ENCODE measurements at regions not wholly inside any gene's neighbourhood (a gene's known extent, or its start where the extent isn't known, plus 50 kb on each side); places are given as distances from the start of the nearest gene placed in this dataset.

GRCh38 chr7:85688712-85689111 is 501.9 kb upstream of the SEMA3D start:
- Mint-ChIP-seq H3K36me3 (ENCODE audit: insufficient read depth, unreplicated experiment) (no peaks in the 10 kb centered on the region), H3K9me3 (ENCODE audit: unreplicated experiment) (peaks cover 10% of the 10 kb centered on the region), H3K27me3 (ENCODE audit: insufficient read depth, unreplicated experiment) (no peaks in the 10 kb centered on the region), H3K27ac (ENCODE audit: low read depth, unreplicated experiment) (no peak overlapping the region), H3K4me1 (ENCODE audit: insufficient read depth, unreplicated experiment) (peaks cover 15% of the 10 kb centered on the region), H3K4me3 (ENCODE audit: unreplicated experiment) (no peak overlapping the region)
- intact Hi-C loops (cut with micrococcal nuclease), result no loop called here
- no peak for DNase-seq (ENCODE audit: unreplicated experiment)
- no peak for TF ChIP-seq CTCF (IDR thresholded peaks at IDR 0.05; ENCODE audit: unreplicated experiment)
- ChIA-PET POLR2A (interaction anchor here (0.6 kb wide), 1 partner anchor 651 kb away, joined by 3 read pairs; no protein-coding TSS in a partner anchor), CTCF (no interaction called here)
- BruUV-seq (replicated peaks), result no TSS peak

GRCh38 chr7:85686401-85687181 is 499.7 kb upstream of the SEMA3D start:
- H3K27me3 Mint-ChIP-seq (ENCODE audit: insufficient read depth, unreplicated experiment), result no peaks in the 10 kb centered on the region
- H3K4me3 Mint-ChIP-seq (ENCODE audit: unreplicated experiment), result no peak overlapping the region
- intact Hi-C loops (cut with micrococcal nuclease), result no loop called here
- peaks cover 10% of the 10 kb centered on the region for H3K4me1 Mint-ChIP-seq (ENCODE audit: insufficient read depth, unreplicated experiment)
- no TSS peak for BruUV-seq (replicated peaks)
- no peak overlapping the region for H3K27ac Mint-ChIP-seq (ENCODE audit: low read depth, unreplicated experiment)
- ChIA-PET CTCF (interaction anchor here (0.6 to 1.3 kb wide), 3 partner anchors 9 to 143 kb away, joined by 3 to 5 read pairs (median 4); no protein-coding TSS in a partner anchor), POLR2A (interaction anchor here (0.7 kb wide), 1 partner anchor 69 kb away, joined by 3 read pairs; no protein-coding TSS in a partner anchor)
- no peak for DNase-seq (ENCODE audit: unreplicated experiment)
- H3K36me3 Mint-ChIP-seq (ENCODE audit: insufficient read depth, unreplicated experiment), result no peaks in the 10 kb centered on the region
- TF ChIP-seq CTCF (IDR thresholded peaks at IDR 0.05; ENCODE audit: unreplicated experiment), result no peak
- H3K9me3 Mint-ChIP-seq (ENCODE audit: unreplicated experiment), result peaks cover 10% of the 10 kb centered on the region

GRCh38 chr7:85685901-85686300 is 499.0 kb upstream of the SEMA3D start:
- H3K4me1 Mint-ChIP-seq (ENCODE audit: insufficient read depth, unreplicated experiment), result peaks cover 10% of the 10 kb centered on the region
- intact Hi-C loops (cut with micrococcal nuclease), result no loop called here
- ChIA-PET POLR2A (no interaction called here), CTCF (interaction anchor here (0.6 to 1.3 kb wide), 2 partner anchors 8 to 34 kb away, joined by 3 to 5 read pairs; no protein-coding TSS in a partner anchor)
- peak; percentile 14 for DNase-seq (ENCODE audit: unreplicated experiment)
- TF ChIP-seq CTCF (IDR thresholded peaks at IDR 0.05; ENCODE audit: unreplicated experiment), result no peak
- H3K36me3 Mint-ChIP-seq (ENCODE audit: insufficient read depth, unreplicated experiment), result no peaks in the 10 kb centered on the region
- BruUV-seq (replicated peaks), result no TSS peak
- no peak overlapping the region for H3K27ac Mint-ChIP-seq (ENCODE audit: low read depth, unreplicated experiment)
- peaks cover 10% of the 10 kb centered on the region for H3K9me3 Mint-ChIP-seq (ENCODE audit: unreplicated experiment)
- H3K27me3 Mint-ChIP-seq (ENCODE audit: insufficient read depth, unreplicated experiment), result no peaks in the 10 kb centered on the region
- no peak overlapping the region for H3K4me3 Mint-ChIP-seq (ENCODE audit: unreplicated experiment)

GRCh38 chr7:85682833-85683620 is 496.2 kb upstream of the SEMA3D start:
- no TSS peak for BruUV-seq (replicated peaks)
- intact Hi-C loops (cut with micrococcal nuclease), result no loop called here

More at GRCh38 chr7:85682833-85683620, 496.2 kb upstream of the SEMA3D start:
- Mint-ChIP-seq H3K4me3 (ENCODE audit: unreplicated experiment) (no peak overlapping the region), H3K4me1 (ENCODE audit: insufficient read depth, unreplicated experiment) (peaks cover 10% of the 10 kb centered on the region), H3K36me3 (ENCODE audit: insufficient read depth, unreplicated experiment) (no peaks in the 10 kb centered on the region), H3K27ac (ENCODE audit: low read depth, unreplicated experiment) (no peak overlapping the region), H3K9me3 (ENCODE audit: unreplicated experiment) (peaks cover 10% of the 10 kb centered on the region), H3K27me3 (ENCODE audit: insufficient read depth, unreplicated experiment) (no peaks in the 10 kb centered on the region)
- no peak for DNase-seq (ENCODE audit: unreplicated experiment)
- TF ChIP-seq CTCF (IDR thresholded peaks at IDR 0.05; ENCODE audit: unreplicated experiment), result no peak
- POLR2A ChIA-PET, result interaction anchor here (0.7 to 1.3 kb wide), 4 partner anchors 10 to 28 kb away, joined by 3 to 4 read pairs (median 3); no protein-coding TSS in a partner anchor
- CTCF ChIA-PET, result interaction anchor here (2.3 kb wide), 1 partner anchor 10 kb away, joined by 6 read pairs; no protein-coding TSS in a partner anchor

Data from MCF 10A (cell line).